ENCODE measurements at regions not wholly inside any gene's neighbourhood (a gene's known extent, or its start where the extent isn't known, plus 50 kb on each side); places are given as distances from the start of the nearest gene placed in this dataset.
A peak's percentile ranks its signal among the peaks of the same experiment; 100 is the strongest.
"Not testable (repeated sequence)": the region's sequence is repeated elsewhere in the genome, so short reads cannot be mapped to it uniquely, and the experiment has no call there.

DNA sequence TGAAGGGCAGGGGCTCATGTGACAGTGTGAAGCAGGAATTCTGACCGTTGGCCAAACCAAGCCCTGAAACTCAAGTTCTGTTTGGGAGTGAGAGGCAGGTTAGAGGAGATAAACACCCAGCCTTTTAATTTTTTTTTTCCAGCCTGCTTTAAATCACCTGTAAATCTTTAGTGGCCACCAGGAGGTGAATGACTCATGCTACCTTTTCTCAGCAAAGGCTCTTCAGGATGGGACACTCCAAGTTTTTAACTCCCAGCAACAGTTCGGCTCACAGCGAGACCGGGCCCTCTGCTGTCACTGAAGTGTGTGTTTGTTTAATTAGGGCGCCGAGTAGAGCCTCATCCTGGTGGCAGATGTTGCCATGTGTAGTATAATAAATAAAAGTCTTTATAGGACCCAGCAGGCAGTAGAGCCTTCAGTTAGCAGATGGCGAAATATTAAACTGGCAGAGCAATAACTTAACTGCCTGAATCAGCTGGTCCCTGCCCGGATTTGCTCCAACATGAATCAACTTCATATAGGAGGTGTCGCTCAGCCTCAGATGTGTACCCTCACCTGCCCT, 180.3 kb downstream of the NPIPA7 start:
- intact Hi-C loops (cut with DNase I): not testable (repeated sequence)
- DNase-seq: peak in 1 of 10 donors; percentile 24

DNA sequence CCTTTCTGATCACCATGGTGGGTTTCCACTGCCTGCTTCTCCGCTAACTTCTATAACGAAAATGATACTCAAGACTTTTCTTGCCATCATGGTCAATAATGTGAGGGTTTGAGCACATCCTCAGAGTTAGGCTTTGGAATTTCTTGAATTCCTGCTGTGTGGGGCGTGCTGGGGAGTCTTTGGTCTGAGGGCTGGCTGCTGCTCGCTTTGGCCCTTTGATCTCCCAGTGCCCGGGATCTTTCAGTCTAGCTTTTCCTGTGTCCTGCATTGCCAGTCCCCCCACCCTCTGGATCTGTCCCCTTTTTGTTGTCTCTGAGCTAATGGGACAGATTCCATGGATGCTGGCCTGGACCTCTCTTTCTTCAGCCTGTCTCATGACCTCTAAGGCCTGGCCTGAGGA, 182.6 kb downstream of the NPIPA7 start:
- intact Hi-C loops (cut with DNase I); DNase-seq: not testable (repeated sequence)

DNA sequence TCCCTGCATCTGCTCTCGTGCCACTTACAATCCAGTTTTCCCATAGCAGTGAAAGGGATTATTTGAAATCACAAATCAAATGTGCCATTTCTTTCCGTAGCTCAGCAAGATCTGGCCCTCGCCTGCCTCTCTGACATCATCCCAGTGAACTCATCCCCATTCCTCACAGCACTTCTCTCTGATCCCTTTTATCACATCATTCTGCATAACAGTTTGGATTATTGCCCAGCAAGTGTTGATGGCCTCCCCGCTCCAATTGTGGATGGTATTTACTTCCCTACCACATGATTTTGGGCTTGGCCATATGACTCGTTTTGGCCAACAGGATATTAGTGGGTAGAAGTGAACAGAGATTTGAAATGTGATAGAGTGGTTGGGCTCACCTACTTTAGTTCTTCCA, 185.0 kb downstream of the NPIPA7 start:
- intact Hi-C loops (cut with DNase I); DNase-seq: not testable (repeated sequence)

DNA sequence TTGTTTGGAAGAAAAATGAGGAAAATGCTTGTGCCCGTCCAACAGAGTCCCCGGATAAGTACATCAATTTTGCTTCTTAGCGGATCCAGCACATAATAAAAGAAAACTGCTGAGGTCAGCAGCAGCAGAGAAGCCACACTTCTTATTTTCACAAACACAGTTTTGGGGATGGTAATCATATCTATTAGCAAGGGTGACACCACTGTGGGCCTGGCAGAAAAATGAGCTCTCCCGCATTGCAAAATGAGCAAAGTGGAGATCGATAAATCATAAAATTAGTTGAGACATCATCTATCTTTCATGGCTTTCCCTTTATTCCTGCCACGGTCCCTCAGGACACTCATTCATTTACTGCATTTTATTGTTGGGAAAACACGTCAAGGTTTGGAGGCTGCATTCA, 186.4 kb downstream of the NPIPA7 start:
- DNase-seq; intact Hi-C loops (cut with DNase I): not testable (repeated sequence)

DNA sequence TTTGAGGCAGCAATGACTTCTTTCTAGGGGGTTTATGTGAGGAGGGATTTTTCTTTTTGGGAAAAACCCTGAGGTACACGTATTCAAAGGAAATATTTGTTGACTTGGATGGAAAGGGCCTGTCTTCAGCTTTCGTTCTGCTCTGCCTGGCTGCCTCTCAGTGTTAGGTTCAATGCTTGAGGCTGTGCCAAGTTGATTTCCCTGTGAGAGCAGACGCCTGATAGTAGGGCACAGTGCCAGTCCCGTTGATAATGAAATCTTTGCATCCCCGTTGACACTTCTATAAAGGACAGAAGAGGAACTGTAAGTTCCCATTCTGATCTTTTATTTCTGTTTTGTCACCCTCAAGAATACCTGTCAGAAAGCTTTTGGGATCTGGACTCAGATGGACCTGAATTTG, 191.1 kb downstream of the NPIPA7 start:
- intact Hi-C loops (cut with DNase I); DNase-seq: not testable (repeated sequence)

DNA sequence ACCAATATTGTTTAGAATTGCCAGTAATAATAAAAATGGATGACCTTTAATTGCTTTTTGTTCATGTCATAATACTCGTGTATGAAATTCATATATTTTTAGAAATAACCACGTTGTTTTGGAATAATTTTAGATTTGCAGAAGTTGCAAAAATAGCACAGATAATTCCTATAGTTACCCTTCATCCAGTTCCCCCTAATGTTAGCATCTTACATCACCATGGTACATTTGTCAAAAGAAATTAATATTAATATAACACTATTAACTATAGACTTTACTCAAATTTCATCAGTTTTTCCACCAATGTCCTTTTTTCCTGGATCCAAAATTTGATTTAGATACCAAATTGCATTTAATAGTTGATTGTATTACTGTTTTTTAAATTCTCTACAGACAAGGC, 191.9 kb downstream of the NPIPA7 start:
- intact Hi-C loops (cut with DNase I); DNase-seq: not testable (repeated sequence)

DNA sequence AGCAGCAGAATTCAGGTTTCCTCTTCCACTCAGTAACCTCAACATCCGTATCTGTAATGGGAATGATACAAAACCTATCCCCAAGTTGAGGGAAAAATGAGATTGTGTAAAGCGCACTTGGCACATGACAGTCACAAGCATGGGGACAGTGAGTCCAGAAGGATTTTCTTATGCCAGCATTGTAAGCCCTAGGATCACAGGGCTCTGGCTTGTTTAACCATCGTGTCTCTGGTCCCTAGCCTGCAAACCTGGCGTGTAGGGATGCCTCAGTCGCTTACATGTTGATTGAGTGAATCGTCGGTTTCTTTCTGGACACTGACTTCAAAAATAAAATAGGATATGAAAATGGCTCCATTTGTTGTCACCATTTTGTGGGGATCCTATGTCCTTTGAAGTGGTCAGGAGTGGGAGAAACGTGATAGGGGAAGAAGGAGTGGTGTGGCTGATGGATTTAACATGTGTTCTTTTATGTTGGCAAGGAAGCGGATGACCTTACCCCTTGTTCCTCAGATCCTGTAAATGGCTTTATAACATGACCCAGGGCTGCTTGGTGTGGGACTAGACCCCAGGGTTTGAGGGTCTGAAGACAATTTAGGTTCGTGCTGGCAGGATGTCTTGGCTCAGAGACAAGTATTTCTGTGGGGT, 193.3 kb downstream of the NPIPA7 start:
- intact Hi-C loops (cut with DNase I); DNase-seq: not testable (repeated sequence)

DNA sequence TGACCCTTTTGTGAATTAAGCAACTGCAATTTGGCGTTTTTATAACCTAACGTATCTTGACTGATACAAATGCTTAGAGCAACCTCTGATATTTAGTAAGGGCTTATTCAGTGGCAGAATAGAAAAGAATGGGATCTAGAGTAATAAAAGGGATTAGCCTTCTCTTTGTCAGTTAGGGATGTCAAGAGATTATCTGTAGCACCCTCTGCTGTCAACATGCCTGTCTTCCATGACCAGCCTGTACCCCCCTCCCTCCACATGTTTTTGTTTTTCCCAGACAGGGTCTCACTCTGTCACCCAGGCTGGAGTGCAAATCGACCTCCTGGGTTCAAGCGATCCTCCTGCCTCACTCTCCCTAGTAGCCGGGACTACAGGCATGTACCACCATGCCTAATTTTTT, 198.1 kb downstream of the NPIPA7 start:
- DNase-seq; intact Hi-C loops (cut with DNase I): not testable (repeated sequence)

DNA sequence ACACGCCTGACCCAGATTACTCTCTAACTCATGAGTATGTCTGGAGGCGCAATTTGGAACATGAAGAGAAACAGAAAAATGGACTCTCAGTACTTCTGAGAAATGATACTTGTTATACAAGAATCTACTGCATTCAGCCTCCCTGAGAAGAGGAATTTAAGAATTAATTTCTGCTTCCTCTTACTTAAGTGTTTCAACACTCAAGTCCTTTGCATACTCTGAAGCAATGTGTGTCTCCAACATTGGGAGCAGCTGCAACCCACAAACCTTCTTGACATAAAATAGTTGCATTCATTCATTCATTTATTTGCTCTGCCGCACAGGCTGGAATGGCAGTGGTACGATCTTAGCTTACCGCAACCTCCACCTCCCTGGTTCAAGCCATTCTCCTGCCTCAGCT, 199.8 kb downstream of the NPIPA7 start:
- DNase-seq: no peak
- intact Hi-C loops (cut with DNase I): no loop called here

DNA sequence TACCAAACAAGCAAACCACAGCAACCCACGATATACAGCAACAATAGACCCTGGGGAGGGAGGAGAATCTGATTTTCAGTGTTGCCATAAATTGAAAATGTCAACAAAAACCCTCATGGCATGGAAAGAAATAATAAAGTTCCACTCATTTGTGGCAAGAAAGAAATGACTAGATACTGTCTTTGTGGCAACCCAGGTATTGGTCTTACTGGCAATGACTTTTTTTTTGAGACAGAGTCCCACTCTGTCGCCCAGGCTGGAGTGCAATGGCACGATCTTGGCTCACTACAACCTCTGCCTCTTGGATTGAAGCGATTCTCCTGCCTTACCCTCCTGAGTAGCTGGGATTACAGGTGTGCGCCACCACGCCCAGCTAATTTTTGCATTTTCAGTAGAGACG, 204.0 kb downstream of the NPIPA7 start:
- intact Hi-C loops (cut with DNase I); DNase-seq: not testable (repeated sequence)

DNA sequence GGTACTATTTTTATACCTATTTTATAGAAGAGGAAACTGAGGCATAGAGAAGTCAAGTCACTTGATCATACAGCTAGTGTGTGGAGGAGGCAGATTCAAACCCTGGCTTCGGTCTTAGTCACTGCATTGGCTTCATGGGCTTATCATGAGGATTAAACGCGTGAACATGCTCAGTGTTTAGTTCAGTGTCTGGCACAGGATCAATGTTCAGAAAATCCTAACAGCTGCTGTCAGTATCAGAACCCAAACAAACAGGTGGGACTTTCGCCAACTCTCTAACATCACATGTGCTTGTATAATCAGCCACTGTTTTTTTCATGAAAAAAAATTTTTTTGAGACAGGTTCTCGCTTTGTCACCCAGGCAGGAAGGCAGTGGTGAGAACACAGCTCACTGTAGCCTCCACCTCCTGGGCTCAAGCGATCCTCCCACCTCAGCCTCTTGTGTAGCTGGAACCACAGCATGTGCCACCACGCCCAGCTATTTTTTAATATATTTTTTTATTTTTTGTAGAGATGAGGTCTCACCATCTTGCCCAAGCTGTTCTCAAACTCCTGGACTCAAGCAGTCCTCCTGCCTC, 207.2 kb downstream of the NPIPA7 start:
- DNase-seq; intact Hi-C loops (cut with DNase I): not testable (repeated sequence)

DNA sequence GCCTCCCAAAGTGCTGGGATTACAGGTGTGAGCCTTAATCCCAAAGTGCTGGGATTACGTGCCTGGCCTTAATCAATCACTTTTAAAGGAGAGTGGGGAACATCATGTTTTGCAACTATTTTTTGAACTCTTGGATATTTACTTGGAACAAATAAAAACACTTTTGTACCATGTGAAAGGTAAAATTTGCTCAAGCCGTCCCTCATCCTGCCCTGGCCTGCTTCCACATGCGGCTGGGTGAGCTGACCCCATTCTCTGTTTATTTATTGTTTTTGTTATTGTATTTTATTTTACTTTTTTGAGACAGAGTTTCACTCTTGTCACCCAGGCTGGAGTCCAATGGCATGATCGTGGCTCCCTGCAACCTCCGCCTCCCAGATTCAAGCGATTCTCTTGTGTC, 208.0 kb downstream of the NPIPA7 start:
- intact Hi-C loops (cut with DNase I); DNase-seq: not testable (repeated sequence)

DNA sequence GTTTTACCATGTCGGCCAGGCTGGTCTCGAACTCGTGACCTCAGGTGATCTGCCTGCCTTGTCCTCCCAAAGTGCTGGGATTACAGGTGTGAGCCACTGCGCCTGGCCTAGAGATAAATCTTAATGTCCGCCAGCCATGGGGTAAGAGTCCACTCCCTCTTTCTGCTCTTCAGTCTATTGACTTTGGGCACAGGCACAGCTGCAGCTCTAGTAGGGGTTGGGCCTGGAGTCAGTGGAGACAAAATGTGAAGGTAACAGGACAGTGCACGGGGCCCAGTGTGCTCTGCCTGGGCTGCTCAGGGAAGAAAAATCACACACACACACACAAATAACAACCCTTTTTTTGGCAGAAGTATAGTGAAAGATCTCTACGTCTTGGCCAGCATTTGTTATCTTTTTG, 209.5 kb downstream of the NPIPA7 start:
- intact Hi-C loops (cut with DNase I): not testable (repeated sequence)

DNA sequence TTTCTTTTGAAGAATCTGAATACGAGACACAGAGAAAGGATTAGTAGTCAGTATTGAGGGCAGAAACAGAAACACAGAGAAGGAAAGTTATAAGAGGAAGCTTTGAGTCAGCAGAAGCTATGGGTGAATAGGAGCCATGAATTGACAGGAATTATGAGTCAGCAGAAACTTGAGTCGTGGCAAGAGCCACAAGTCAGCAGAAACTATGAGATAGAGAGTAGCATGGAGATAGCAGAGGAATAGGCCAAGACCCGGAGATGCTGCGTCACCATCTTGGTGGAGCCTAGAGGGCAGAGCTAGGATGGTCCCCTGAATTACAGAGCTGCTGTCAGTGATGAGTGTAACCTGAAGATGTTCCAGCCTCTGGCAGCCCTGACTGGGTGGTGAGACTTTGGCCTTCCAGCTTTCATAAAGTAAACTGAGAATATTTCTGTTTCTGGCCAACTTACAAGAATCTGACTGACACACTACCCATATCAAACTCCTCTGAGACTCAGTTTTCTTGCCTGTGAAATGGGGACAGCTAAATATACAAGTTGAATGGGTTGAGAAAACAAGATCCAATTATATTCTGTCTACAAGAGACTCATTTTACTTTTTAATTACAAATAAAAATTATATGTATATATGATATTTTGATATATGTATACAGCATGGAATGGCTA, 211.8 kb downstream of the NPIPA7 start:
- DNase-seq; intact Hi-C loops (cut with DNase I): not testable (repeated sequence)

More for the DNA sequence above, 209.5 kb downstream of the NPIPA7 start:
- DNase-seq: not testable (repeated sequence)

DNA sequence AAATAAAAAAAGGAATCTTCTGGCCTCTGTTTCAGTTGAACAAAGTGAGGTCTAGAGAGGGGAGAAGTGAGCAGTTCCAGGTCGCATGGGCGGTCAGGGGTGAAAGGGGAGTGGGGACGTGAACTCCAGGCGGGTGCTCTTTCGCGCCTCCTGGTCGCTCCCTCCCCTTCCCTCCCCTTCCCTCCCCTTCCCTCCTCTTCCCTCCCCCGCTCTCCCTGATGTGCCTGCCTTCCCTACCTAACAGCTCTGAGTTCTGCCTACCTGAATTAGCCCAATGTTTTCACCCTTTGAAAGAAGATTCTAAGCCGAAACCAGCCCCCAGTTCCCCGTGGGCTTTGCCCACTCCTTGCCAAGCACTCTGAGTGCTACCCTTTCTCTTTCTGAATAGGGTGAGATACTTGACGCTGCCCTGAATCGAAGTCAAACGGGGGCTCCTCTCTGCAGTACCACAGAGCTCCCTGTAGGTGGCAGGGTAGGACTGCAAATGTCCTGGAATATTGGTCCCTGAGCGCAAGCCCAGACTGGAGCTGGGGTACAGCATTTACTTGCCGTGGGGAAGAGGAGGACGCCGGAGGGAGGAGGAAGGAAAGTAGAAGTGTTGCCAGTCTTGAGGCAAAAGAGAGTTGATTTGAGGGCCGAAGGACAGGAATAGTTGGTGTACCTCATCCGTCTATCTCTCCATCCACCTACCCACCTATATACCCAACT, 214.4 kb downstream of the NPIPA7 start:
- intact Hi-C loops (cut with DNase I): not testable (repeated sequence)
- peak; percentile 20 to 92 (median 56) for DNase-seq

DNA sequence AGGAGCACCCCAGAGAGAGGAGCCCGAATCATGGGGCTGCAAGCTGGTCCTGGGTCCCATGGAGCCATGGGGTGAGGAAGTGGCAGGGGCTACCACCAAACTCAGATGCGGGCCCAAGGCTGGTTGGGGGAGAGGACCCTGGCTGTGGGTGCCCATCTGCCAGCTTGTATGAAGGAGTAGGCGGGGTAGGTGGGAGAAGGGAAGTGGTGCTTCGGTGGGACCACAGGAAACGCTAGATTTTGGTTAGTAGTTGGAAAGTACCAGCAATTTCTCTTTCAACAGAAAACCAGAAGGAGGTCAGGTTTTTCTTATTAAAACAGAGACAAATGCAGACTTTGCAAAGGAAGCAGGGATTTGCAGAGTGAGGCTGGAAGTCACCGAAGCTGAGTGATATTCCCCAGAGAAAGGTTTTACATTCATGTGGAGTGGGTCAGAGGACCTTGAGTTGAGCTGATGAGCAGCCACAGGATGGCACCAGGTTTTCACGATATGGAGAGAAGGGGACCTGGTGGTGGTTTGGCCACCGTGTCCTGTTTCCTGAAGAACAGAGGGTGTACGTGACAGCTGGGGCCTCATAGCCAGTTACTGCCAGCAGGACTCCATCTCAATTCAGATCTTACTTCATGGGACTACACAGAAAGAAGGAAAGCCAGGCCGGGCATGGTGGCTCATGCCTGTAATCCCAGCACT, 216.2 kb downstream of the NPIPA7 start:
- DNase-seq; intact Hi-C loops (cut with DNase I): not testable (repeated sequence)

DNA sequence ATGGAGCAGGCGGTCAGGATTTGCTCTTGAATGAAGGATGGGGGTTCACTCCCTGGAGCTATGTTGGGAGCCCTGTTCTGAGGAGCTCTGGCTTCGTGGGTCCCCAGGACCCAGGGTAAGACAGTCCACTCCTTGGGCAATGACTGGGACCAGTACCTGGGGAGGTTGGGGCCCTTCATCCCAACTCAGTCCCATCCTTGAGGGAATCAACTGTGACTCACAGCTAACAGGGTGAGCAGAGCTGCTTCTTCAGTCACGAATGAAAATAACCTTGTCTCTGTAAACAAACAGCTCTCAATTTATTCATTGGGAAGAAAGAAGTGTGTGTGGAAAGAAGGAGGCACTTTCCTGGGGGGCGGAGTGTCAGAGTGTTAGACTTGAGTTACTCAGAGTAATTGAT, 222.3 kb downstream of the NPIPA7 start:
- DNase-seq; intact Hi-C loops (cut with DNase I): not testable (repeated sequence)

DNA sequence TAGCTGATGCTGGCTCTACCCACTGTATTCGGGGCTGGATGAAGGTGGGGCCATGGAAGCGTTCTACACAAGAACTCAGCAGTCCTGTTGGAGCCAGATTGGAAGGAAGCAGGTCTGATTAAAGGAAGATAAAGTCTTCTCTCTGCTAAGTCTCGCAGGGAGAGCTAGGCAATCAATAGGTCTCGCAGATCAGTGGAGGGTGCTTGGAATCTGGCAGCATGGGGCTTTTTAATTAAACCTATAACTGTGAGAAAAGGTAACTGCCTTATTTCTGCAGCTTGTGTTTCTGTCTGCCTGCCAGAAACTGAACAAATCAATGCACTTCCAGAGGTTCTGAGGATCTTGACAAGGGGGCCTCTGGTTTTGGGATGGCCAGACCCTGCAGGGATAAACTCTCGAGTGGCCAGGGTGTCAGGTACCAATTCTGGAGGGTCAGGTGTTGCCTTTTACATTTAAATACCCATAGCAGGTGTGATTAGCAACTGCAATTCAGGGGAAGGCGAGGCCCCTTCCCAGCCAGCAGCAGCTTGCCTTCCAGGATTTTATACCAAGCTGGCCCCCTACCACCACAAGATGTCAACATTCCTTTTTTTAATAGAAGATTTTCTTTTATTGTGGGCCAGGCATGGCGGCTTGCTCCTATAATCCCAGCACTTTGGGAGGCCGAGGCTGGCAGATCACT, 228.6 kb downstream of the NPIPA7 start:
- intact Hi-C loops (cut with DNase I): not testable (repeated sequence)

DNA sequence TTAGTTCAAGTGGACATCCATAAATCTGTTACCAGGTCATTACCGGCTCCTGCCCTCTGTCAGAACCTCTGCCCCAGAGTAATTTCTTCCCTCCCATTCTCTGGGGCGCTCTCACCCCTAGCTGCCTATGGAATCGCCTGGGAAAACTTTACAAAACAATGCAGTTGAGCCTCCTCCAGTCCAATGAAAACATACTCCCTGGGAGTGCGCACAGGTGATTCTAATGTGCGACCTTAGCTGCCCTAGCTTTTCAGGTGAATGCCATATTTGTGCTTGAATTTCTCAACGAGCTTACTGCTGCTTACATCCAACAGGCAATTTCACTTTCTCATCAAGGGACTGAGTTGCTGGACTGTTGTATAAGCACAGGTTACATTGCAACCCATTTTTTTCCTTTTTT, 230.7 kb downstream of the NPIPA7 start:
- DNase-seq; intact Hi-C loops (cut with DNase I): not testable (repeated sequence)

More for the DNA sequence above, 228.6 kb downstream of the NPIPA7 start:
- DNase-seq: not testable (repeated sequence)
